ENCODE measurements at regions not wholly inside any gene's neighbourhood (a gene's known extent, or its start where the extent isn't known, plus 50 kb on each side); places are given as distances from the start of the nearest gene placed in this dataset.

GRCh38 chr5:175383350-175383749, 60.6 kb downstream of the DRD1 start:
- no peaks in the 10 kb centered on the region for H3K4me1 ChIP-seq
- H3K27ac ChIP-seq: no peak overlapping the region
- no peak for TF ChIP-seq POLR2A (IDR thresholded peaks at IDR 0.05)
- no peak for TF ChIP-seq CTCF (IDR thresholded peaks at IDR 0.05)
- DNase-seq: no peak
- H3K27me3 ChIP-seq: no peaks in the 10 kb centered on the region
- no peak overlapping the region for H3K4me3 ChIP-seq
- no peaks in the 10 kb centered on the region for H3K36me3 ChIP-seq
- no peaks in the 10 kb centered on the region for H3K9me3 ChIP-seq

GRCh38 chr5:175382171-175382570, 61.8 kb downstream of the DRD1 start:
- TF ChIP-seq POLR2A (IDR thresholded peaks at IDR 0.05) (no peak), CTCF (IDR thresholded peaks at IDR 0.05) (no peak)
- H3K27me3 ChIP-seq: no peaks in the 10 kb centered on the region
- H3K27ac ChIP-seq: no peak overlapping the region
- H3K36me3 ChIP-seq: no peaks in the 10 kb centered on the region
- H3K4me1 ChIP-seq: no peaks in the 10 kb centered on the region
- DNase-seq: no peak
- H3K9me3 ChIP-seq: no peaks in the 10 kb centered on the region
- H3K4me3 ChIP-seq: no peak overlapping the region

GRCh38 chr5:175381130-175381529, 62.9 kb downstream of the DRD1 start:
- Histone ChIP-seq H3K36me3 (no peaks in the 10 kb centered on the region), H3K9me3 (no peaks in the 10 kb centered on the region), H3K27ac (no peak overlapping the region), H3K4me1 (no peaks in the 10 kb centered on the region), H3K4me3 (no peak overlapping the region), H3K27me3 (no peaks in the 10 kb centered on the region)
- no peak for DNase-seq
- no peak for TF ChIP-seq CTCF (IDR thresholded peaks at IDR 0.05)

GRCh38 chr5:175380701-175381100, 63.3 kb downstream of the DRD1 start:
- no peaks in the 10 kb centered on the region for H3K27me3 ChIP-seq
- no peak for DNase-seq
- TF ChIP-seq CTCF (IDR thresholded peaks at IDR 0.05) (no peak), POLR2A (IDR thresholded peaks at IDR 0.05) (no peak)
- H3K4me3 ChIP-seq: no peak overlapping the region
- H3K36me3 ChIP-seq: no peaks in the 10 kb centered on the region
- no peak overlapping the region for H3K27ac ChIP-seq
- no peaks in the 10 kb centered on the region for H3K9me3 ChIP-seq
- no peaks in the 10 kb centered on the region for H3K4me1 ChIP-seq

GRCh38 chr5:175379867-175380266, 64.1 kb downstream of the DRD1 start:
- Histone ChIP-seq H3K4me1 (no peaks in the 10 kb centered on the region), H3K36me3 (no peaks in the 10 kb centered on the region), H3K9me3 (no peaks in the 10 kb centered on the region), H3K27ac (no peak overlapping the region), H3K27me3 (no peaks in the 10 kb centered on the region), H3K4me3 (no peak overlapping the region)
- TF ChIP-seq CTCF (IDR thresholded peaks at IDR 0.05) (no peak), POLR2A (IDR thresholded peaks at IDR 0.05) (no peak)
- DNase-seq: no peak

GRCh38 chr5:175378444-175379028, 65.4 kb downstream of the DRD1 start:
- H3K4me3 ChIP-seq: no peak overlapping the region
- no peaks in the 10 kb centered on the region for H3K4me1 ChIP-seq
- no peaks in the 10 kb centered on the region for H3K27me3 ChIP-seq
- TF ChIP-seq CTCF (IDR thresholded peaks at IDR 0.05) (no peak), POLR2A (IDR thresholded peaks at IDR 0.05) (no peak)
- no peaks in the 10 kb centered on the region for H3K9me3 ChIP-seq
- DNase-seq: no peak
- no peak overlapping the region for H3K27ac ChIP-seq
- H3K36me3 ChIP-seq: no peaks in the 10 kb centered on the region

Measured in Peyer's patch (tissue), 4 donors.